Endothelial cell of umbilical vein (primary cell): ENCODE measurements at regions not wholly inside any gene's neighbourhood (a gene's known extent, or its start where the extent isn't known, plus 50 kb on each side); places are given as distances from the start of the nearest gene placed in this dataset.

Source experiments
- BruUV-seq: library from RNA; stranded (reverse); fragments of 400-500 nt; replicated peaks from 2 replicates; lab custom pipeline; 2021; lab: Mats Ljungman, UMichigan
- CTCF ChIA-PET: fragments of 300-600, 350-600 bp; sonication (Branson Sonifier 250); formaldehyde crosslinking; loops from one replicate; lab custom pipeline; 2021; ENCODE audit warnings: antibody characterized with exemption, inconsistent platforms; lab: Charles Lee
- POLR2A ChIA-PET: fragments of 300-600, 350-600 bp; sonication (Branson Sonifier 250); formaldehyde crosslinking; loops from one replicate; lab custom pipeline; 2021; ENCODE audit warnings: antibody characterized with exemption, inconsistent platforms; lab: Charles Lee
- DNase-seq: peaks from one replicate; pipeline ENCODE4 v3.0.0-alpha.2; 2011; ENCODE audit warnings: low read depth, low spot score
- FAIRE-seq: peaks from 2 replicates; lab custom pipeline; 2011; peaks lifted over from hg19 to GRCh38; lab: Jason Lieb, UNC
- H2AFZ ChIP-seq: 2 replicates; pipeline ENCODE4 v1.6.0; 2012; ENCODE audit warnings: low read depth, low read length, control low read depth, inconsistent platforms
- H3K27ac ChIP-seq: 2 replicates; pipeline ENCODE4 v1.5.1; 2011; ENCODE audit warnings: low read depth, mild to moderate bottlenecking, control low read depth, low read length, moderate library complexity; ENCODE audit not compliant: insufficient read depth
- H3K27me3 ChIP-seq, 2 experiments: 2 replicates each; pipeline versions ENCODE4 v1.6.0 to v1.6.1; 2011; ENCODE audit warnings: low read length in 2 of 2, mixed read lengths in 1 of 2; ENCODE audit not compliant: control insufficient read depth in 2 of 2, insufficient read depth in 2 of 2
- H3K36me3 ChIP-seq, 2 experiments: 2 replicates in 1 of 2; 3 replicates in 1 of 2; pipeline ENCODE4 v1.5.1; 2011; ENCODE audit warnings: low read length in 2 of 2, mild to moderate bottlenecking in 1 of 2, moderate library complexity in 1 of 2; ENCODE audit not compliant: control insufficient read depth in 2 of 2, insufficient read depth in 2 of 2; ENCODE audit errors: extremely low read depth in 1 of 2
- H3K4me1 ChIP-seq: 3 replicates; pipeline ENCODE4 v1.5.1; 2011; ENCODE audit warnings: mild to moderate bottlenecking, low read length; ENCODE audit not compliant: control insufficient read depth, insufficient read depth; ENCODE audit errors: extremely low read depth
- H3K4me2 ChIP-seq: 2 replicates; pipeline ENCODE4 v1.6.1; 2011; ENCODE audit warnings: low read length, control low read depth, mixed read lengths; ENCODE audit not compliant: insufficient read depth
- H3K4me3 ChIP-seq, 3 experiments: fragments of 200-600 bp in 1 of 3; sonication (generic), shearing (Covaris generic) in 1 of 3; replicated peaks in 1 of 3; 2 replicates each; pipeline ENCODE4 v1.5.1; 2011 to 2016; ENCODE audit warnings: control low read depth in 3 of 3, low read length in 3 of 3, mild to moderate bottlenecking in 2 of 3, inconsistent platforms in 1 of 3, low read depth in 1 of 3, moderate library complexity in 1 of 3; ENCODE audit not compliant: insufficient read depth in 1 of 3
- H3K79me2 ChIP-seq: 2 replicates; pipeline ENCODE4 v1.6.0; 2012; ENCODE audit warnings: low read length, inconsistent platforms; ENCODE audit not compliant: control insufficient read depth, insufficient read depth
- H3K9ac ChIP-seq: replicated peaks from 2 replicates; pipeline ENCODE3; 2011; ENCODE audit warnings: low read length, control low read depth; ENCODE audit not compliant: insufficient read depth; ENCODE audit errors: extremely low read depth
- H3K9me1 ChIP-seq: replicated peaks from 3 replicates; pipeline ENCODE4 v1.6.0; 2011; ENCODE audit warnings: mild to moderate bottlenecking, low read length; ENCODE audit not compliant: control insufficient read depth, insufficient read depth; ENCODE audit errors: extremely low read depth
- H3K9me3 ChIP-seq: replicated peaks from 2 replicates; pipeline ENCODE4 v1.5.1; 2012; ENCODE audit warnings: low read length, inconsistent platforms; ENCODE audit not compliant: control insufficient read depth, insufficient read depth
- H4K20me1 ChIP-seq: replicated peaks from 2 replicates; pipeline ENCODE3; 2011; ENCODE audit warnings: mild to moderate bottlenecking, low read length; ENCODE audit not compliant: control insufficient read depth, insufficient read depth; ENCODE audit errors: extremely low read depth
- CTCF ChIP-seq, 2 donors: IDR thresholded peaks; 1 replicate in 1 of 2; 2 replicates in 1 of 2; pipeline ENCODE4 v1.5.1; 2011; ENCODE audit warnings: low read length in 2 of 2, mild to moderate bottlenecking in 2 of 2, moderate library complexity in 2 of 2, control low read depth in 1 of 2, inconsistent platforms in 1 of 2, low read depth in 1 of 2; ENCODE audit not compliant: insufficient read depth in 1 of 2; ENCODE audit errors: extremely low read depth in 1 of 2
- EZH2 ChIP-seq: IDR thresholded peaks from 2 replicates; pipeline ENCODE4 v1.6.1; 2012; ENCODE audit warnings: borderline replicate concordance, low read depth, mild to moderate bottlenecking, moderate library complexity, low read length, inconsistent platforms; ENCODE audit not compliant: severe bottlenecking
- FOS ChIP-seq: IDR thresholded peaks from 2 replicates; pipeline ENCODE4 v1.6.1; 2011; ENCODE audit warnings: mild to moderate bottlenecking, low read length, moderate library complexity, borderline replicate concordance; ENCODE audit not compliant: insufficient read depth
- GATA2 ChIP-seq: IDR thresholded peaks from 2 replicates; pipeline ENCODE4 v1.7.0; 2011; ENCODE audit warnings: low read depth, mild to moderate bottlenecking, moderate library complexity, mixed read lengths, low read length; ENCODE audit not compliant: insufficient read length, insufficient read depth
- JUN ChIP-seq: IDR thresholded peaks from 2 replicates; pipeline ENCODE4 v1.6.1; 2011; ENCODE audit warnings: borderline replicate concordance, low read depth; ENCODE audit not compliant: insufficient read length, insufficient read depth
- MAX ChIP-seq: IDR thresholded peaks from 2 replicates; pipeline ENCODE4 v1.6.1; 2011; ENCODE audit not compliant: insufficient read depth, insufficient read length
- MYC ChIP-seq: IDR thresholded peaks from one replicate; pipeline ENCODE4 v1.6.1; 2011; ENCODE audit warnings: mild to moderate bottlenecking, low read depth, low read length
- POLR2A ChIP-seq: IDR thresholded peaks from 2 replicates; pipeline ENCODE4 v1.6.1; 2012; ENCODE audit warnings: low read depth, mild to moderate bottlenecking, control low read depth, low read length
- POLR2AphosphoS5 ChIP-seq: IDR thresholded peaks from 2 replicates; pipeline ENCODE4 v1.6.1; 2012; ENCODE audit warnings: low read depth, mild to moderate bottlenecking, control low read depth, low read length, moderate library complexity; ENCODE audit not compliant: insufficient read depth
- dilution Hi-C: fragments of 300-500 bp; cut with MboI; formaldehyde crosslinking; loops from one replicate; pipeline ENCODE4 v1.15.0; 2019; ENCODE audit warnings: low sequenced_read_pairs; ENCODE audit not compliant: extremely low pct_ligation_motif_present
- intact Hi-C: fragments of 100-400 bp; cut with micrococcal nuclease; formaldehyde crosslinking; loops from one replicate; pipeline ENCODE4 v1.10.0; 2022

- CTCF ChIA-PET: no interaction called here
- H3K9me1 ChIP-seq: no peaks in the 10 kb centered on the region
- no peak overlapping the region for H3K4me2 ChIP-seq
- H3K4me1 ChIP-seq: no peaks in the 10 kb centered on the region
- H2AFZ ChIP-seq: no peak overlapping the region
- H4K20me1 ChIP-seq: no peaks in the 10 kb centered on the region
- no peak overlapping the region for H3K4me3 ChIP-seq
- DNase-seq (no peak), FAIRE-seq (no peak)
- peaks cover 17 to 18% of the 10 kb centered on the region in 2 experiments for H3K27me3 ChIP-seq
- H3K9ac ChIP-seq: no peak overlapping the region
- BruUV-seq: no TSS peak
- intact Hi-C loops (no loop called here), dilution Hi-C loops (no loop called here)
- no peak overlapping the region for H3K27ac ChIP-seq
- H3K9me3 ChIP-seq: no peaks in the 10 kb centered on the region
- POLR2A ChIA-PET: no interaction called here
- H3K36me3 ChIP-seq: no peaks in the 10 kb centered on the region
- TF ChIP-seq FOS (no peak), GATA2 (no peak), MAX (no peak), POLR2AphosphoS5 (no peak), POLR2A (no peak), JUN (no peak), EZH2 (no peak), CTCF (IDR thresholded peaks at IDR 0.05; ENCODE audit: extremely low read depth in 1 of 2, insufficient read depth in 1 of 2, low read depth in 1 of 2, low read length in 2 of 2) (no peak), MYC (no peak)
- H3K79me2 ChIP-seq: no peaks in the 10 kb centered on the region
Observed at GRCh38 chr9:38229504-38230155, 160.6 kb upstream of the SHB start.
